Right lobe of liver (tissue), 4 donors: ENCODE measurements at regions not wholly inside any gene's neighbourhood (a gene's known extent, or its start where the extent isn't known, plus 50 kb on each side); places are given as distances from the start of the nearest gene placed in this dataset.

Experiments
- CTCF ChIP-seq, 4 donors: fragments of 200-600 bp in 3 of 4; fragments of 450-650 bp in 1 of 4; IDR thresholded peaks; one replicate each; pipeline versions ENCODE4 v1.5.1 to v1.8.0; 2016 to 2022; ENCODE audit warnings: antibody characterized with exemption in 4 of 4, mild to moderate bottlenecking in 2 of 4
- POLR2A ChIP-seq: fragments of 450-650 bp; IDR thresholded peaks from one replicate; pipeline ENCODE4 v1.6.1; 2017; ENCODE audit warnings: antibody characterized with exemption, mild to moderate bottlenecking
- donor health status: DM: no; HTN: no; CAD: no.
- donor health status: DM: no; HTN: no; CAD: no.
- donor health status: DM: no; HTN: yes; CAD: no.

DNA sequence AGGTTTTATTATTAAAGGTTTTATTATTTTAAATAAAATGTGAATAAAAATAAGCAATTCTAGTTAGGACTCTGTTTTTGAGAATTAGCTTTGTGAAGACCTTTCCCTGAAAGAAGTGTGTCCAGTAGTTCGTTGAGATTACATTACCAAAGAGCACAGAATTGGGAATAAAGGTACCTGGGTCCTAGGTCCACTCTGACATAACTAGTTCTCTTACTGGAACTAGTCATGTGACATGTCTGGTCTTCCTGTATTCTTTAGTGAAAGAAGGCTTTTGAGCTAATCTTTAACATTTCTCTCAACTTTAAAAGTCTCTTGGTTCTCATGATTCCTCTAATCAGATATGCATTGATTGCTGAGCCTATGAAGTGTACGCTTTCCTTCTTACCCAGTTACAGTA lies 292.0 kb upstream of the SMIM31 start:
- TF ChIP-seq CTCF (IDR thresholded peaks at IDR 0.05) (no peak), POLR2A (no peak)
